HepG2 (cell line): ENCODE measurements at regions not wholly inside any gene's neighbourhood (a gene's known extent, or its start where the extent isn't known, plus 50 kb on each side); places are given as distances from the start of the nearest gene placed in this dataset.

Source experiments
- ATAC-seq: fragments of 200-7000 bp; cut with Tn5 transposase; 3 replicates; pipeline ENCODE4 v1.9.1; 2020; ENCODE audit warnings: mild to moderate bottlenecking, moderate library complexity
- BruUV-seq: library from RNA; stranded (reverse); fragments of 400-500 nt; replicated peaks from 2 replicates; lab custom pipeline; 2021; lab: Mats Ljungman, UMichigan
- CTCF ChIA-PET: fragments of 300-600 bp; formaldehyde crosslinking; extraction: SDS; loops from one replicate; lab custom pipeline; 2021; ENCODE audit warnings: low total read pairs, inconsistent platforms, low intra/inter-chr PET ratio; lab: Yijun Ruan, JAX
- POLR2A ChIA-PET: fragments of 350-600 bp; sonication (Branson Sonifier 250); formaldehyde crosslinking; loops from one replicate; lab custom pipeline; 2020; ENCODE audit warnings: antibody characterized with exemption, inconsistent platforms; lab: Yijun Ruan, JAX
- DNase-seq: peaks from one replicate; pipeline ENCODE4 v3.0.0-alpha.2; 2015; ENCODE audit warnings: low spot score
- FAIRE-seq: peaks from 3 replicates; lab custom pipeline; 2011; peaks lifted over from hg19 to GRCh38; lab: Jason Lieb, UNC
- H2AFZ ChIP-seq: one replicate; pipeline ENCODE4 v1.6.1; 2011; ENCODE audit warnings: low read length, inconsistent platforms
- H3K27ac ChIP-seq: fragments of 300-600 bp; 3 replicates; pipeline ENCODE4 v1.8.0; 2011; ENCODE audit warnings: mixed run types, mild to moderate bottlenecking, mixed read lengths, low read length, inconsistent platforms; ENCODE audit not compliant: insufficient read depth; ENCODE audit errors: extremely low read length
- H3K27me3 ChIP-seq, 2 experiments: fragments of 200-600 bp in 1 of 2; 2 replicates in 1 of 2; 3 replicates in 1 of 2; pipeline versions ENCODE4 v1.6.0 to v1.8.0; 2011; ENCODE audit warnings: low read length in 2 of 2, mild to moderate bottlenecking in 2 of 2, moderate library complexity in 2 of 2, inconsistent platforms in 1 of 2; ENCODE audit not compliant: insufficient read depth in 2 of 2, control insufficient read depth in 1 of 2
- H3K36me3 ChIP-seq, 2 experiments: fragments of 200-600 bp in 1 of 2; replicated peaks in 1 of 2; 2 replicates in 1 of 2; 3 replicates in 1 of 2; pipeline versions ENCODE4 v1.5.1 to v1.8.0; 2011; ENCODE audit warnings: low read length in 2 of 2, inconsistent platforms in 1 of 2; ENCODE audit not compliant: insufficient read depth in 2 of 2, control insufficient read depth in 1 of 2
- H3K4me1 ChIP-seq: 2 replicates; pipeline ENCODE4 v1.5.1; 2012; ENCODE audit warnings: low read length, inconsistent platforms; ENCODE audit not compliant: insufficient read depth
- H3K4me2 ChIP-seq: 2 replicates; pipeline ENCODE4 v1.6.0; 2011; ENCODE audit warnings: low read depth, low read length, inconsistent platforms
- H3K4me3 ChIP-seq, 3 experiments: fragments of 200-600 bp in 1 of 3; sonication (generic), shearing (Covaris generic) in 1 of 3; replicated peaks in 1 of 3; 2 replicates each; pipeline ENCODE4 v1.5.1; 2011 to 2016; ENCODE audit warnings: low read length in 3 of 3, inconsistent platforms in 2 of 3, low read depth in 2 of 3, mild to moderate bottlenecking in 2 of 3, control low read depth in 1 of 3, mixed read lengths in 1 of 3; ENCODE audit not compliant: insufficient read depth in 1 of 3
- H3K79me2 ChIP-seq: one replicate; pipeline ENCODE4 v1.6.1; 2011; ENCODE audit warnings: low read length, inconsistent platforms; ENCODE audit not compliant: insufficient read depth
- H3K9ac ChIP-seq: 2 replicates; pipeline ENCODE4 v1.6.0; 2011; ENCODE audit warnings: mild to moderate bottlenecking, low read depth, low read length, inconsistent platforms; ENCODE audit not compliant: insufficient read depth
- H3K9me3 ChIP-seq: 2 replicates; pipeline ENCODE4 v1.5.1; 2012; ENCODE audit warnings: mild to moderate bottlenecking, low read length
- H4K20me1 ChIP-seq: 2 replicates; pipeline ENCODE4 v1.6.0; 2011; ENCODE audit warnings: inconsistent platforms, mild to moderate bottlenecking, low read length, moderate library complexity; ENCODE audit not compliant: insufficient read depth
- ARID4A ChIP-seq: sonication (generic); formaldehyde crosslinking; IDR thresholded peaks from 2 replicates; pipeline ENCODE4 v1.5.0; 2020; ENCODE audit warnings: mild to moderate bottlenecking, missing genetic modification reagents, borderline replicate concordance
- ARNT2 ChIP-seq: sonication (generic); formaldehyde crosslinking; IDR thresholded peaks from 2 replicates; pipeline ENCODE4 v1.8.0; 2022; ENCODE audit warnings: mild to moderate bottlenecking, low read depth, missing genetic modification reagents, moderate library complexity
- BCLAF1 ChIP-seq: fragments of 450-650 bp; IDR thresholded peaks from 2 replicates; pipeline ENCODE4 v1.6.1; 2017; ENCODE audit warnings: mild to moderate bottlenecking
- BRD4 ChIP-seq: sonication (generic); formaldehyde crosslinking; IDR thresholded peaks from 2 replicates; pipeline ENCODE4 v1.4.0; 2020; ENCODE audit warnings: missing genetic modification reagents
- DRAP1 ChIP-seq: IDR thresholded peaks from 2 replicates; pipeline ENCODE4 v1.6.1; 2016; ENCODE audit warnings: missing genetic modification reagents, missing compliant biosample characterization
- GPN1 ChIP-seq: sonication (generic); formaldehyde crosslinking; IDR thresholded peaks from 2 replicates; pipeline ENCODE4 v1.5.1; 2020; ENCODE audit warnings: missing genetic modification reagents, borderline replicate concordance
- HOXA7 ChIP-seq: sonication (generic); formaldehyde crosslinking; IDR thresholded peaks from 2 replicates; pipeline ENCODE4 v1.8.1; 2022; ENCODE audit warnings: mild to moderate bottlenecking, missing genetic modification reagents, moderate library complexity
- MYPOP ChIP-seq: sonication (generic); formaldehyde crosslinking; IDR thresholded peaks from 2 replicates; pipeline ENCODE4 v1.8.1; 2023; ENCODE audit warnings: mild to moderate bottlenecking, moderate library complexity, missing genetic modification reagents
- NR2F2 ChIP-seq: IDR thresholded peaks from 2 replicates; pipeline ENCODE4 v1.6.1; 2012; ENCODE audit warnings: low read depth, inconsistent platforms, borderline replicate concordance
- THRA ChIP-seq: sonication (generic); formaldehyde crosslinking; IDR thresholded peaks from 2 replicates; pipeline ENCODE4 v1.4.0; 2020; ENCODE audit warnings: missing genetic modification reagents, borderline replicate concordance
- ZFP1 ChIP-seq: IDR thresholded peaks from 2 replicates; pipeline ENCODE4 v1.6.1; 2016
- ZMYM3 ChIP-seq: sonication (generic); formaldehyde crosslinking; IDR thresholded peaks from 2 replicates; pipeline ENCODE4 v1.5.1; 2020; ENCODE audit warnings: mild to moderate bottlenecking, missing genetic modification reagents
- ZNF296 ChIP-seq: sonication (generic); formaldehyde crosslinking; conservative IDR thresholded peaks from 2 replicates; pipeline ENCODE4 v1.5.0; 2020; ENCODE audit warnings: mild to moderate bottlenecking, missing genetic modification reagents
- ZSCAN25 ChIP-seq: sonication (generic); formaldehyde crosslinking; IDR thresholded peaks from 2 replicates; pipeline ENCODE4 v1.8.0; 2022; ENCODE audit warnings: mild to moderate bottlenecking, missing genetic modification reagents
- WGBS: methylation state at CpG from one replicate; pipeline ENCODE4 v1.1.6; 2017; ENCODE audit warnings: low lambda C conversion rate; 5-methylcytosine and 5-hydroxymethylcytosine counted together
- in situ Hi-C: cut with HindIII; loops from 2 replicates; pipeline ENCODE4 v1.10.0; 2017; ENCODE audit warnings: low pct_unique_long_range_greater_than_20kb; ENCODE audit not compliant: extremely low pct_ligation_motif_present
- intact Hi-C: fragments of 100-400 bp; cut with micrococcal nuclease; formaldehyde crosslinking; loops from one replicate; pipeline ENCODE4 v1.10.0; 2022; ENCODE audit not compliant: unreplicated experiment

- DNase-seq (no peak), ATAC-seq (no peak), FAIRE-seq (no peak)
- ChIA-PET CTCF (no interaction called here), POLR2A (no interaction called here)
- Histone ChIP-seq H3K4me2 (no peak overlapping the region), H3K9me3 (0 out of 2 replicates have a peak, but pooled peaks cover 3% of the 10 kb centered on the region), H3K27ac (no peak overlapping the region), H3K9ac (no peak overlapping the region), H3K36me3 (no peaks in the 10 kb centered on the region), H3K27me3 (no peaks in the 10 kb centered on the region), H4K20me1 (no peaks in the 10 kb centered on the region), H3K79me2 (no peaks in the 10 kb centered on the region), H3K4me1 (no peaks in the 10 kb centered on the region), H3K4me3 (no peak overlapping the region), H2AFZ (no peak overlapping the region)
- in situ Hi-C loops (loop anchor here (25.0 kb wide), 1 partner anchor 88 kb away; no protein-coding TSS in a partner anchor), intact Hi-C loops (no loop called here)
- WGBS: 1% methylated on average over 6 of the region's 6 CpGs
- TF ChIP-seq NR2F2: no peak
- no peak for TF ChIP-seq ARNT2 (CRISPR knock-in tag)
- TF ChIP-seq ZSCAN25: no peak
- TF ChIP-seq ZMYM3 (CRISPR knock-in tag): no peak
- TF ChIP-seq THRA: no peak
- TF ChIP-seq HOXA7 (CRISPR knock-in tag): no peak
- TF ChIP-seq BRD4 (CRISPR knock-in tag): no peak
- no peak for TF ChIP-seq GPN1 (CRISPR knock-in tag)
- TF ChIP-seq ZNF296: no peak
- no peak for TF ChIP-seq MYPOP
- no peak for TF ChIP-seq ARID4A (CRISPR knock-in tag)
- TF ChIP-seq BCLAF1: no peak
- TF ChIP-seq ZFP1: no peak
- no peak for TF ChIP-seq DRAP1 (CRISPR knock-in tag)
- no TSS peak for BruUV-seq
Observed at GRCh38 chr18:24975496-24976372, 376.2 kb downstream of the ZNF521 start.
